Left ventricle myocardium inferior (tissue), 1 donor: ENCODE measurements at regions not wholly inside any gene's neighbourhood (a gene's known extent, or its start where the extent isn't known, plus 50 kb on each side); places are given as distances from the start of the nearest gene placed in this dataset.

Experiments used
- DNase-seq: peaks from one replicate; pipeline ENCODE4 v3.0.0-alpha.2; 2020
- H3K27ac ChIP-seq: fragments of 200-600 bp; replicated peaks from 2 replicates; pipeline ENCODE4 v1.8.0; 2021
- H3K27me3 ChIP-seq: fragments of 200-600 bp; 2 replicates; pipeline ENCODE4 v1.8.0; 2021; ENCODE audit warnings: low read depth
- H3K36me3 ChIP-seq: fragments of 200-600 bp; 2 replicates; pipeline ENCODE4 v1.8.0; 2021
- H3K4me1 ChIP-seq: fragments of 200-600 bp; 2 replicates; pipeline ENCODE4 v1.8.0; 2021
- H3K4me3 ChIP-seq: fragments of 200-600 bp; 2 replicates; pipeline ENCODE4 v1.8.0; 2021; ENCODE audit warnings: mild to moderate bottlenecking, moderate library complexity
- H3K9me3 ChIP-seq: fragments of 200-600 bp; replicated peaks from 2 replicates; pipeline ENCODE4 v1.8.0; 2021
- intact Hi-C: fragments of 100-400 bp; cut with micrococcal nuclease; formaldehyde crosslinking; loops from one replicate; pipeline ENCODE4 v1.11.0; 2022
- TF ChIP-seq, protein P1 (sequence below): fragments of 200-600 bp; IDR thresholded peaks from 2 replicates; pipeline ENCODE4 v1.8.0; 2021; ENCODE audit warnings: antibody characterized with exemption, mild to moderate bottlenecking, borderline replicate concordance
- donor health status: DM: no; HTN: yes; CAD: no; lungs with severe emphysema.

DNA sequence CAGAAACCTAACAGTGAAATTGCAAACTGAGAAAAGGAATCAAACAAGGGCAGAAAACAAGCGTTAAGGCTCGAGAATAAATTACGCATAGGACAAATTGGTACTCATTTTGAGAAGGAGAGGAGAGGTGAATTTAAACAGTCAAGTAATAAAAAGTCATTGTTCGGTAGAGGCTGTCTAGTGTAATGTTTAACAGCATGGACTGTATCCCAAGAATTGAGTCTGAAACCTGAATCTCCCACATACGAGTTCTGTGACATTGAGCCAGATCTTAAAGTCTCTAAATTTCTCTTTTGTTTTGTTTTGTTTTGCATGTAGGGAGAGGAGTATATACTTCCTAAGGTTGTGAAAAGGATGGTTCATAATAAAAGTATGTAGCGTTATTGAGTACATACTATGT, 216.5 kb upstream of the BTG1 start:
- Histone ChIP-seq H3K36me3 (no peaks in the 10 kb centered on the region), H3K4me3 (no peak overlapping the region), H3K27me3 (no peaks in the 10 kb centered on the region), H3K27ac (no peak overlapping the region), H3K9me3 (no peaks in the 10 kb centered on the region), H3K4me1 (peaks cover 18% of the 10 kb centered on the region)
- TF ChIP-seq, protein P1, sequence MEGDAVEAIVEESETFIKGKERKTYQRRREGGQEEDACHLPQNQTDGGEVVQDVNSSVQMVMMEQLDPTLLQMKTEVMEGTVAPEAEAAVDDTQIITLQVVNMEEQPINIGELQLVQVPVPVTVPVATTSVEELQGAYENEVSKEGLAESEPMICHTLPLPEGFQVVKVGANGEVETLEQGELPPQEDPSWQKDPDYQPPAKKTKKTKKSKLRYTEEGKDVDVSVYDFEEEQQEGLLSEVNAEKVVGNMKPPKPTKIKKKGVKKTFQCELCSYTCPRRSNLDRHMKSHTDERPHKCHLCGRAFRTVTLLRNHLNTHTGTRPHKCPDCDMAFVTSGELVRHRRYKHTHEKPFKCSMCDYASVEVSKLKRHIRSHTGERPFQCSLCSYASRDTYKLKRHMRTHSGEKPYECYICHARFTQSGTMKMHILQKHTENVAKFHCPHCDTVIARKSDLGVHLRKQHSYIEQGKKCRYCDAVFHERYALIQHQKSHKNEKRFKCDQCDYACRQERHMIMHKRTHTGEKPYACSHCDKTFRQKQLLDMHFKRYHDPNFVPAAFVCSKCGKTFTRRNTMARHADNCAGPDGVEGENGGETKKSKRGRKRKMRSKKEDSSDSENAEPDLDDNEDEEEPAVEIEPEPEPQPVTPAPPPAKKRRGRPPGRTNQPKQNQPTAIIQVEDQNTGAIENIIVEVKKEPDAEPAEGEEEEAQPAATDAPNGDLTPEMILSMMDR, result no peak
- DNase-seq, result no peak
- intact Hi-C loops, result no loop called here

DNA sequence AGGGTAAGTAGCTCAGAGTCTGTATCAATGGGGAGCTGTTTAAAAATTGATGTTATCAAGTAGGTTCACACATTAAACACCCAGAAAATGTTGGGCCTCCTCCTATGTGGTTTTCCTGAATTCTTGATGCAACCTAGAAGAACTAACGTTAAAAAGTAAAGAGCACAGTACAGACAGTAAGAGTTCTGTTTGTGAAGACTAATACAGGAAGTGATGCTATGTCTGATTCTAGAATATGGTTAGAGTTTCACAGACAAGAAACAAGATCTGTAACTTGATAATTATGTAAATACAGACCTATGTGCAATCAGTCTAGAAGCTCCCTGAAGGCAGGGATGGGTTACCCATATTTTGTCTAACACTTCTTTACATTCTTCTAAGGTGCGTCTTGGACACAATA, 214.9 kb upstream of the BTG1 start:
- TF ChIP-seq, protein P1, result no peak
- intact Hi-C loops, result no loop called here
- no peak overlapping the region for H3K4me3 ChIP-seq
- H3K27me3 ChIP-seq, result no peaks in the 10 kb centered on the region
- H3K36me3 ChIP-seq, result no peaks in the 10 kb centered on the region
- no peak overlapping the region for H3K27ac ChIP-seq
- peaks cover 18% of the 10 kb centered on the region for H3K4me1 ChIP-seq
- no peaks in the 10 kb centered on the region for H3K9me3 ChIP-seq
- DNase-seq, result no peak

DNA sequence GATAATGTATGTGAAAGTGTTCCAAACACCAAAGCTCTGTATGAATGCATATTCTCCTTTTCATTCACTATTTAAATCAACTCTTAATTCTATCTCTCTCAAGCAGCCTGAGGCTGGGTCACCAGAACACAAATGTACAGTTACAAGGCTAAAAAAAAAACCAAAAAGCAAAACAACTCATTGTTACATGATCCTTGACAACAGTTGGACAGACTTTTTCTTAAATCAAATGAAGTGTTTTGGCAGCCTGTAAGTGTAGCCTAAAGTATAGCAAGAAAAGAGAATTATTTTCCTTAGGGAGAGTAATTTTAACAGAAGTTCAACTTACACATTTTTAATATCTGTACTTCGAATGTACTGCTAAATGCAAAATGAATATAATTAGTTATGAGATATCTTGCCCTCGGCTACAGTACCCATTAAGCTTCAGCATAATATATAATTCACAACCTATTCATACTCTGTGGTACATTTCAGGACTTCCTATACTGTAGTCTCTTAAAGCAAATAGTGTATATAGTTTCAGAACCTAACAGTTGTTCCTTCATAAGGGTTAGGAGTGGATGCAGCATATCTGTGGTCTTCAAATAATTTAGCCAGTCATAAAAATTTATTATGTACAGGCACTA, 214.0 kb upstream of the BTG1 start:
- intact Hi-C loops, result no loop called here
- Histone ChIP-seq H3K36me3 (no peaks in the 10 kb centered on the region), H3K27me3 (no peaks in the 10 kb centered on the region), H3K9me3 (no peaks in the 10 kb centered on the region), H3K27ac (no peak overlapping the region), H3K4me1 (peaks cover 17% of the 10 kb centered on the region), H3K4me3 (no peak overlapping the region)
- TF ChIP-seq, protein P1, result no peak
- DNase-seq, result no peak

DNA sequence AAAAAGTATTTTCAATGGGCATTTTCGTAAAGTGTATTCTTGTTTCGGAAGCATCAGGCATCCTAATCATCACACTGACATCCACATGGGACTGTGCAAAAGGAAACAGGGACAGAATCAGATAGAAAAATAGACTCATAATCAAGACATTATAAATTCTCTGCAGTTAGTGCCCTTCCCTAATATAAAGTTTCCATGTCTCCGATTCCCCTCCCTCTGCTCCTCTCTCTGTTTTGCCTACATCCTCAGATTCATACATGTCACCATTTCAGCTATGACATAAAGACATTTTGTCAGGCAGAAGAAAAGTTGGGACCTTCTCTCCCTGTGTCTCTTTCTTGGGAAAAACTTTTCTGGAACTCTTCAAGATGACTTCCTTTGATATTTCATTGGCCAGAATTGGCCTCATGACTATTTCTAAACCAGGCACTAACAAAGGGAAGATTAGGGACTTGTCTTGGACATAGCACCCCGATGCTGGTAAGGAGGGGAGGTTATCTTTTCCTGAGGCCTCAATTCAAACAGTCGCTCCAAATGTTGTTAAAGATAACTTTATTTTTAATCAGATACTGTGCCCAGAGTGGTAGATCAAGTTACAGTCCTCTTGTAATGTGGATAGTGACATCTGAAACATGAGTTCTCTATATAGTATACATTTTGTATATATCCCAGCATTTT, 212.1 kb upstream of the BTG1 start:
- Histone ChIP-seq H3K9me3 (no peaks in the 10 kb centered on the region), H3K36me3 (no peaks in the 10 kb centered on the region), H3K4me3 (no peak overlapping the region), H3K27me3 (no peaks in the 10 kb centered on the region), H3K27ac (no peak overlapping the region), H3K4me1 (no peaks in the 10 kb centered on the region)
- no peak for DNase-seq
- TF ChIP-seq, protein P1, result no peak
- intact Hi-C loops, result no loop called here

DNA sequence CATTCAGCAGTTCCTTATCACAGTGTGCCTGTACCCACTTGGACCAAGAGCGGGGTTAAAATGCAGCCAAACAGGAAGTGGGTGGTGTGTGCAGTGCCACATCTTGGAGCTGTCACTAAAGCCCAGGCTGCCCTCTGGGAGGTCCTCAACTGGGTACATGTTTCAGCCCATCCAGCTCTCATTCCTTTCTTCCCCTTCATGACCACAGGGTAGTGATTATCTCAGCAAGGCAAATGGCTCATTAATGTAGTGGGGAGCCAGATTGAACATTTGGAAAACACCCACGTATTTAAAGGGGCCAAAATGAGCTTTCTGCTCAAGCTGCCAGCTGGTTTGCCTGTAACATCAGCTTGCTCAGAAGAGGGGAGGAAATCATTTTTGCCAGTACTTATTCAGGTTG, 210.8 kb upstream of the BTG1 start:
- Histone ChIP-seq H3K4me3 (no peak overlapping the region), H3K4me1 (no peaks in the 10 kb centered on the region), H3K36me3 (no peaks in the 10 kb centered on the region), H3K9me3 (no peaks in the 10 kb centered on the region), H3K27ac (no peak overlapping the region), H3K27me3 (no peaks in the 10 kb centered on the region)
- DNase-seq, result no peak
- TF ChIP-seq, protein P1, result no peak
- intact Hi-C loops, result no loop called here
